Nephron progenitor cell (in vitro differentiated cells): ENCODE measurements at regions not wholly inside any gene's neighbourhood (a gene's known extent, or its start where the extent isn't known, plus 50 kb on each side); places are given as distances from the start of the nearest gene placed in this dataset.

Experiments used
- DNase-seq: peaks from one replicate; pipeline ENCODE4 v3.0.0; 2021
- H3K27ac Mint-ChIP-seq: 2 replicates; pipeline ENCODE4 v1.8.0; 2021; ENCODE audit warnings: mild to moderate bottlenecking, moderate library complexity, mixed read lengths
- H3K27me3 Mint-ChIP-seq: 2 replicates; pipeline ENCODE4 v1.8.0; 2021; ENCODE audit warnings: mild to moderate bottlenecking, low read depth, mixed read lengths; ENCODE audit not compliant: poor library complexity
- H3K36me3 Mint-ChIP-seq: 2 replicates; pipeline ENCODE4 v1.8.0; 2021; ENCODE audit warnings: low read depth, mixed read lengths
- H3K4me1 Mint-ChIP-seq: 2 replicates; pipeline ENCODE4 v1.8.0; 2021; ENCODE audit warnings: mixed read lengths
- H3K4me3 Mint-ChIP-seq: 2 replicates; pipeline ENCODE4 v1.8.0; 2021; ENCODE audit warnings: mild to moderate bottlenecking, moderate library complexity, mixed read lengths
- H3K9me3 Mint-ChIP-seq: 2 replicates; pipeline ENCODE4 v1.8.0; 2021; ENCODE audit warnings: mild to moderate bottlenecking, moderate library complexity, mixed read lengths
- CTCF ChIP-seq: fragments of 200-600 bp; sonication (generic); IDR thresholded peaks from 2 replicates; pipeline ENCODE4 v1.5.0; 2021; ENCODE audit warnings: antibody characterized with exemption

- peaks cover 21% of the 10 kb centered on the region for H3K4me1 Mint-ChIP-seq
Measured at GRCh38 chr7:69228212-69228811, 370.0 kb upstream of the AUTS2 start.

GRCh38 chr7:69232445-69233376 lies 365.6 kb upstream of the AUTS2 start:
- Mint-ChIP-seq H3K4me3 (peak overlapping the region; percentile 31), H3K4me1 (peaks cover 19% of the 10 kb centered on the region), H3K27me3 (peaks cover 96% of the 10 kb centered on the region), H3K9me3 (no peaks in the 10 kb centered on the region), H3K27ac (no peak overlapping the region), H3K36me3 (no peaks in the 10 kb centered on the region)
- TF ChIP-seq CTCF: no peak
- peak; percentile 10 for DNase-seq

More at GRCh38 chr7:69228212-69228811, 370.0 kb upstream of the AUTS2 start:
- Mint-ChIP-seq H3K9me3 (no peaks in the 10 kb centered on the region), H3K27me3 (peaks cover 78% of the 10 kb centered on the region), H3K27ac (no peak overlapping the region), H3K36me3 (no peaks in the 10 kb centered on the region), H3K4me3 (no peak overlapping the region)
- no peak for TF ChIP-seq CTCF
- no peak for DNase-seq

GRCh38 chr7:69237541-69237940 lies 360.7 kb upstream of the AUTS2 start:
- DNase-seq: no peak
- Mint-ChIP-seq H3K27me3 (peaks cover 73% of the 10 kb centered on the region), H3K9me3 (no peaks in the 10 kb centered on the region), H3K4me3 (no peak overlapping the region), H3K27ac (no peak overlapping the region), H3K4me1 (peaks cover 35% of the 10 kb centered on the region), H3K36me3 (no peaks in the 10 kb centered on the region)
- TF ChIP-seq CTCF: no peak

GRCh38 chr7:69243016-69243415 lies 355.3 kb upstream of the AUTS2 start:
- Mint-ChIP-seq H3K4me3 (no peak overlapping the region), H3K4me1 (peaks cover 47% of the 10 kb centered on the region), H3K27ac (no peak overlapping the region), H3K27me3 (peaks cover 25% of the 10 kb centered on the region), H3K36me3 (no peaks in the 10 kb centered on the region), H3K9me3 (no peaks in the 10 kb centered on the region)
- no peak for TF ChIP-seq CTCF
- no peak for DNase-seq

GRCh38 chr7:69244701-69245100 lies 353.6 kb upstream of the AUTS2 start:
- Mint-ChIP-seq H3K27ac (no peak overlapping the region), H3K4me1 (peaks cover 53% of the 10 kb centered on the region), H3K36me3 (no peaks in the 10 kb centered on the region), H3K9me3 (no peaks in the 10 kb centered on the region), H3K27me3 (peaks cover 12% of the 10 kb centered on the region), H3K4me3 (no peak overlapping the region)
- TF ChIP-seq CTCF: no peak
- DNase-seq: no peak
